Small intestine (tissue), 7 donors: ENCODE measurements at regions not wholly inside any gene's neighbourhood (a gene's known extent, or its start where the extent isn't known, plus 50 kb on each side); places are given as distances from the start of the nearest gene placed in this dataset.
"Not testable (repeated sequence)": the region's sequence is repeated elsewhere in the genome, so short reads cannot be mapped to it uniquely, and the experiment has no call there.

ENCODE experiments used
- DNase-seq, 2 donors: peaks; one replicate each; pipeline versions ENCODE4 v3.0.0 to v3.0.0-alpha.2; 2013
- FAIRE-seq: peaks from 2 replicates; lab custom pipeline; 2012; peaks lifted over from hg19 to GRCh38; lab: Jason Lieb, UNC
- H3K27ac ChIP-seq, 3 donors: one replicate each; pipeline ENCODE4 v1.5.1; 2013; ENCODE audit warnings: low read length in 2 of 3, mild to moderate bottlenecking in 2 of 3, control low read depth in 1 of 3, inconsistent platforms in 1 of 3, low read depth in 1 of 3, moderate library complexity in 1 of 3
- H3K27me3 ChIP-seq, 3 donors: one replicate each; pipeline ENCODE4 v1.6.1; 2013; ENCODE audit warnings: low read length in 3 of 3, inconsistent platforms in 1 of 3; ENCODE audit not compliant: control insufficient read depth in 3 of 3, insufficient read depth in 3 of 3
- H3K36me3 ChIP-seq, 3 donors: one replicate each; pipeline ENCODE4 v1.6.1; 2013; ENCODE audit warnings: low read length in 3 of 3, inconsistent platforms in 1 of 3, low read depth in 1 of 3, mild to moderate bottlenecking in 1 of 3, moderate library complexity in 1 of 3; ENCODE audit not compliant: control insufficient read depth in 3 of 3, insufficient read depth in 2 of 3
- H3K4me1 ChIP-seq, 3 donors: one replicate each; pipeline ENCODE4 v1.6.1; 2013; ENCODE audit warnings: low read length in 2 of 3, inconsistent platforms in 1 of 3, low read depth in 1 of 3, mild to moderate bottlenecking in 1 of 3, moderate library complexity in 1 of 3; ENCODE audit not compliant: control insufficient read depth in 3 of 3, insufficient read depth in 2 of 3
- H3K4me3 ChIP-seq, 3 donors: one replicate each; pipeline ENCODE4 v1.5.1; 2013; ENCODE audit warnings: low read length in 3 of 3, control low read depth in 1 of 3, inconsistent platforms in 1 of 3, low read depth in 1 of 3, mild to moderate bottlenecking in 1 of 3, moderate library complexity in 1 of 3
- H3K9me3 ChIP-seq, 2 donors: one replicate each; pipeline ENCODE4 v1.6.1; 2013; ENCODE audit warnings: low read depth in 1 of 2, low read length in 1 of 2; ENCODE audit not compliant: control insufficient read depth in 2 of 2, insufficient read depth in 1 of 2
- WGBS, 3 donors: extraction: QIAGEN DNeasy Blood & Tissue Kit; methylation state at CpG; one replicate each; pipeline ENCODE4 v1.1.7; 2013; 5-methylcytosine and 5-hydroxymethylcytosine counted together
- donor health status: healthy with polysubstance abuse.
- donor health status: control.
- donor health status: control.
- donor health status: Bipolar disorder and iron deficiency.
- donor health status: healthy.

- not testable (repeated sequence) for H3K4me3 ChIP-seq, H3K36me3 ChIP-seq, DNase-seq, FAIRE-seq, H3K9me3 ChIP-seq, H3K27me3 ChIP-seq, H3K27ac ChIP-seq, H3K4me1 ChIP-seq
- 35 to 53% (median 35%) methylated on average over 1 of the region's 1 CpG for WGBS, 3 donors
Observed at GRCh38 chr21:9919446-9919845, 601.9 kb upstream of the TPTE start.

GRCh38 chr21:9943639-9944038 lies 577.7 kb upstream of the TPTE start:
- WGBS, 3 donors, result 68 to 72% (median 70%) methylated on average over 7 of the region's 7 CpGs
- FAIRE-seq, H3K36me3 ChIP-seq, H3K4me3 ChIP-seq, H3K27ac ChIP-seq, DNase-seq, H3K27me3 ChIP-seq, H3K9me3 ChIP-seq, H3K4me1 ChIP-seq: not testable (repeated sequence)

DNA sequence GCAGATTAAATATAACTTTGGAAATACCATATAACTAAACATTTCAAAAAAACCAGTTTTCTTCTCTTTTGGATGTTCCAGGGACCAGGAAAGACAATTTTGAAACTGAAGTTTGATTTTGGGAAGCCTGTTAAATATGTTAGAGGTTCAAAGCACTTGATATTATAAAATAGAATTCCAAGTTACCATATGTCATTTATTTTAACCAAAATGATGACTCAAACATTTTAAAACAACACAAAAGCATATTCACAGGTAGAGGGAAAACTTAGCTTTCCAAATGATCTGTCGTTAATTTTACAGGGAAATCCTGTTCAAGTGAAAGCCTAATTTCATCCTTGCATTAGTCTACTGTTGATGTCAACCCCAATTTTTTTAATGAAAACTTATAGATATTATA lies 575.3 kb upstream of the TPTE start:
- peak; percentile 39 for FAIRE-seq

DNA sequence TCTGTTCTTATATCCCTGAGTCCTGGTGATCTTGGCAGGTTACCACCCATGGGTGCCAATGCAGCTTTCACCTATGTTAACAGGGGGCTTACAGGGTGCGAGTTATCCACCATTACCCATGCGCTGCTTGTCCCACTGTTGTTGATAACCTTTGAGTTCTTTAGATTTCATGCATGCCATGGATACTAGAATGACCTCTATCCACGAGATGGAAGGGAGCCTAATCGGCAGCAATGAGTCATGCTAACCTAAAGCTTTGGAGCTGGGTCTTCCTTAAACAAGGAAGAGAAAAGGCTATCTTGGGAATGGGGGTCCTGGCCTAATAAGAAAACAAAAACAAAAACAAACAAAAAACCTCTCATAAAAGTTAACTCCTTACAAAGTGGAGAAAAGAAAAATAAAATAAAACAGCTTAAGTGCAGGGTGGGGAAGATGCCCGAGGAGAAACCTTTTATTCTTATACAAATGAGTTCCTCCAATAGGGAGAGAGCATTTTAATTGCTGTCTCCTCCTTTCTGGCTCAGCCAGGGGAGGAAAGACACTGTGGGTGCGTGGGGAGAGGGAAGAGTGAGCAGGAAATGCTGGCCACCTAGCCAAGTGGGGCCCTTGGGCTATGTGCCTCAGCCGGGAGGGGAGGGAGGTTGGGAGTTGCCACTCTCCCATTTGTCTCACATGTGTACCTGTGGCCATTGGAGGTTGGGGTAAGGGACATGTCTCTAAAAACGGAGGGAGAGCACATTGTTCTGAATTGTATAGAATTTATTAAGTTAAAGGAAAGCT lies 571.7 kb upstream of the TPTE start:
- not testable (repeated sequence) for H3K27ac ChIP-seq, H3K4me3 ChIP-seq, DNase-seq, H3K27me3 ChIP-seq, FAIRE-seq, H3K4me1 ChIP-seq, H3K9me3 ChIP-seq, H3K36me3 ChIP-seq
- 49 to 53% (median 50%) methylated on average over 8 of the region's 8 CpGs for WGBS, 3 donors

More for the DNA sequence above, 575.3 kb upstream of the TPTE start:
- H3K4me3 ChIP-seq, H3K9me3 ChIP-seq, H3K4me1 ChIP-seq, H3K27ac ChIP-seq, H3K36me3 ChIP-seq, DNase-seq, H3K27me3 ChIP-seq: not testable (repeated sequence)
- WGBS, 3 donors, result 20 to 36% (median 25%) methylated on average over 1 of the region's 1 CpG

DNA sequence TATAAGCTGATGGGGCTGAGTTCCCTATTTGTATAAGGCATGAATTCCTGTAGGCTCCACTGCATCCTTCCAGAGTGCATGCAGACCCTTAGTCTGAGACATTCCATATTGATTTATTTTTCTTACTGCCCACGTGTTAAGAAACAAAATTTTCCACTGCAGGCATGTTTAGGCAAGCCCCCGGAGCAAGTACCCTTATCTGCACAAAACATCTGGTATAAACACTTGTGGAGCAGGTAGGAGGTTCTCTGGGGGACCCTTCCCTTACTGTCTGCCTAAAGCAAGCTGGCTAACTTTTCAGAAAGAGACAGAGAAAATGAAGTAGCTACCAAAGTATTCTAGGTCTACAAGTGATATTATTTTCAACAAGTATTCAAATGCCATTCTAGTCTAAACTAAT lies 571.0 kb upstream of the TPTE start:
- not testable (repeated sequence) for DNase-seq, H3K4me1 ChIP-seq, H3K27ac ChIP-seq, H3K9me3 ChIP-seq, FAIRE-seq, H3K36me3 ChIP-seq, H3K4me3 ChIP-seq, H3K27me3 ChIP-seq
- WGBS, 3 donors, result 23 to 31% (median 29%) methylated on average over 2 of the region's 2 CpGs

DNA sequence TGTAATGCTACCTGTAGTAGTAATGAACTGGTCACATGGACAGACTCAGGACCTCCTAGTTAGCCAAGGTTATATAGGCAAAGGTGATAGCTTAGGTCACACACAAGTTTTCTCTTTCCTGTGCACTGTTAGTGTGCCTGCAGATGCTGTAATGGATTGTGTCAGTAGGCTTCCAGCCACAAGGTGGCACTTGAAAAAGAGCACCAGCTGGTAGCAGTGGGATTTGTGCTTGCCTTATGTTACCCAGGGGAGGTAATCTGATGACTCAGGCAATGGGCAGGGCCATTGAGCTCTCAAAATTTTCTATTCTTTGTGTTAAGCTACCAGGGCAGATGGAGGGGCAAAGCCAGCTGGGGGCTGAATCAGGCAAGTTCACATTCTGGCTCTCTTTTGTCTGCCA lies 562.6 kb upstream of the TPTE start:
- not testable (repeated sequence) for FAIRE-seq, DNase-seq, H3K27me3 ChIP-seq, H3K27ac ChIP-seq, H3K36me3 ChIP-seq, H3K4me1 ChIP-seq, H3K4me3 ChIP-seq, H3K9me3 ChIP-seq

DNA sequence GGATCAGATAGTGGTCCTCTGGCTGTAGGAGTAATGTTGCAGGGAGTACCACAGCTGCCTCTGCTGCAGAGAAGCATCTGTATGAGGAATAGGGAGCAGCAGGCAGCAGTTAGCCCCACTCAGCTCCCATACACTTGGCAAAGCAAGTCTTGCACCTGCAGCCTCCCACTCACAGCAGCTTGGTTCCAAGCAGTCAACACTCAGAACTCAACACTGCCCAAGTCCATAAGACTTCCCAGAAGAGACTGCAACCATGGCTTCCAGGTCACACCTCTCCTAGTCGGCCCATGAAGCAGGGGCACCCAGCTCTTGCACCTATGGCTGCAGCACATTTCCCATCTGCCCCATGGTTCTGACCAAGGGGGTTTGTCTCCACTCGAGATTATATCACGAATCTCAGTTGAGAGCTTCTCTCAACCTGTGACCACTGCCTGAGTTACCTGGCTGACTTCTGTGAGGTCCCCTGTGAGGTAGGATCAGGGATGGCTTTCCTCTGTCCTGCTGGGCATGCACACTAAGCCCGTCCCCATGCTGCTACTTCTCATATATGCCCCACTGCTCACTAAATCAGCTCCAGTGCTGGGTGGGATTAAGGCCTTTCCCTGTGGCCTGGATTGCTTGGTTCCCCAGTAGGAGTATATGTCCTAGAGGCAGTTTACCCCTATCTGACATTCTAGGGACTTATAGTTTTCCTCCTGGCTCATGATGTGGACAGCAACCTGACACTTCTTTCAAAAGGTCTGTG lies 562.0 kb upstream of the TPTE start:
- not testable (repeated sequence) for H3K27me3 ChIP-seq, DNase-seq, FAIRE-seq, H3K9me3 ChIP-seq, H3K4me1 ChIP-seq, H3K36me3 ChIP-seq, H3K27ac ChIP-seq, H3K4me3 ChIP-seq
- WGBS, 3 donors, result 50 to 62% (median 57%) methylated on average over 2 to 3 of the region's 4 CpGs

- H3K4me3 ChIP-seq, FAIRE-seq, H3K27me3 ChIP-seq, H3K27ac ChIP-seq, H3K36me3 ChIP-seq, DNase-seq, H3K9me3 ChIP-seq, H3K4me1 ChIP-seq: not testable (repeated sequence)
- WGBS, 3 donors, result 11 to 20% (median 20%) methylated on average over 1 of the region's 1 CpG
Observed at GRCh38 chr21:9969399-9969798, 552.0 kb upstream of the TPTE start.
